Panc1 (cell line): ENCODE measurements at regions not wholly inside any gene's neighbourhood (a gene's known extent, or its start where the extent isn't known, plus 50 kb on each side); places are given as distances from the start of the nearest gene placed in this dataset.

ENCODE experiments used
- ATAC-seq: fragments of 200-7000 bp; cut with Tn5 transposase; 2 replicates; pipeline ENCODE4 v1.9.1; 2020; ENCODE audit warnings: mild to moderate bottlenecking, moderate library complexity
- BruUV-seq: library from RNA; stranded (reverse); fragments of 400-500 nt; replicated peaks from 2 replicates; lab custom pipeline; 2021; lab: Mats Ljungman, UMichigan
- CTCF ChIA-PET: fragments of 300-600 bp; sonication (Branson Sonifier 250); formaldehyde crosslinking; loops from one replicate; lab custom pipeline; 2022; ENCODE audit warnings: antibody characterized with exemption; lab: Charles Lee
- POLR2A ChIA-PET: fragments of 300-600 bp; sonication (Branson Sonifier 250); formaldehyde crosslinking; loops from one replicate; lab custom pipeline; 2022; ENCODE audit warnings: antibody characterized with exemption; lab: Charles Lee
- DNase-seq: peaks from one replicate; pipeline ENCODE4 v3.0.0-alpha.2; 2010; ENCODE audit warnings: low read depth, low spot score
- H3K27ac ChIP-seq: 2 replicates; pipeline ENCODE4 v1.5.1; 2011; ENCODE audit warnings: mild to moderate bottlenecking, low read length, inconsistent platforms
- H3K27me3 ChIP-seq: fragments of 200-500 bp; sonication (Bioruptor generic); 2 replicates; pipeline ENCODE4 v1.6.0; 2014; ENCODE audit warnings: low read length, inconsistent platforms; ENCODE audit not compliant: control insufficient read depth, insufficient read depth
- H3K36me3 ChIP-seq: fragments of 200-500 bp; sonication (Bioruptor generic); 2 replicates; pipeline ENCODE4 v1.5.1; 2014; ENCODE audit warnings: inconsistent platforms, mild to moderate bottlenecking, low read length, moderate library complexity; ENCODE audit not compliant: control insufficient read depth, insufficient read depth
- H3K4me1 ChIP-seq: 2 replicates; pipeline ENCODE4 v1.5.1; 2011; ENCODE audit warnings: inconsistent platforms, mild to moderate bottlenecking, low read length, moderate library complexity; ENCODE audit not compliant: control insufficient read depth, insufficient read depth
- H3K4me3 ChIP-seq, 2 experiments: 2 replicates each; pipeline ENCODE4 v1.5.1; 2011 to 2012; ENCODE audit warnings: low read depth in 2 of 2, low read length in 2 of 2, mild to moderate bottlenecking in 2 of 2, inconsistent platforms in 1 of 2, moderate library complexity in 1 of 2
- H3K9me3 ChIP-seq: fragments of 200-500 bp; sonication (Bioruptor generic); 2 replicates; pipeline ENCODE4 v1.5.1; 2014; ENCODE audit warnings: low read depth, mild to moderate bottlenecking, inconsistent platforms, low read length, moderate library complexity; ENCODE audit not compliant: control insufficient read depth, insufficient read depth
- CTCF ChIP-seq: fragments of 450-650 bp; IDR thresholded peaks from 2 replicates; pipeline ENCODE4 v1.5.1; 2017; ENCODE audit warnings: mild to moderate bottlenecking
- POLR2AphosphoS5 ChIP-seq: IDR thresholded peaks from 2 replicates; pipeline ENCODE4 v1.6.1; 2012; ENCODE audit warnings: mild to moderate bottlenecking, low read depth, low read length, moderate library complexity
- in situ Hi-C: cut with HindIII; loops from 2 replicates; pipeline ENCODE4 v1.10.0; 2016; ENCODE audit warnings: low sequenced_read_pairs, low pct_unique_long_range_greater_than_20kb
- intact Hi-C: fragments of 100-400 bp; cut with micrococcal nuclease; formaldehyde crosslinking; loops from one replicate; pipeline ENCODE4 v1.10.0; 2022; ENCODE audit not compliant: unreplicated experiment
- TF ChIP-seq, protein P1 (sequence below), 2 experiments: IDR thresholded peaks; 2 replicates each; pipeline ENCODE4 v1.6.1; 2011 to 2012; ENCODE audit warnings: low read depth in 2 of 2, control low read depth in 1 of 2, low read length in 1 of 2, mild to moderate bottlenecking in 1 of 2, moderate library complexity in 1 of 2; ENCODE audit not compliant: insufficient read depth in 1 of 2

DNA sequence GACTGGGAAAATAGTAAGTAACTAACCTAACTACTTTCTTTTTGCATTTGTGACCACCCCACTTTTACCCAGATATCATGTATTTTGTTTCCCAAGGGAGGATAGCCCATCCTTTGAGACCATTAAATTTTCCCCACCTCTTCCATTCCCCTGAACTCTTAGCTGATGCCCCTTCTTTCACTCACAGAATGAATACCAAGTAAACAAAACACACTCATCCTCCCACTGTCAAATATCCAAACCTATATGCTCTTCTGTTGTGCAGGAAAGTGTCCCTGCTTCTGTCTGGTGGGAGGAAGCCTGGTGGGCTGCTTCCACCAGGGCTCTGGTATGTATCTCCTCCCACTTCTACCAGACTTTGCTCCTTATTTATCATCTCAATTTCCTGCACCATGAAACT is 64.6 kb upstream of the PARD3B start:
- DNase-seq (no peak), ATAC-seq (no peak)
- intact Hi-C loops (no loop called here), in situ Hi-C loops (no loop called here)
- no peak overlapping the region for H3K27ac ChIP-seq
- H3K27me3 ChIP-seq, result no peaks in the 10 kb centered on the region
- H3K4me3 ChIP-seq, result no peak overlapping the region
- no peaks in the 10 kb centered on the region; the same call in 1 of the 2 replicates for H3K36me3 ChIP-seq
- no peaks in the 10 kb centered on the region for H3K4me1 ChIP-seq
- no peak for TF ChIP-seq CTCF
- no peak for TF ChIP-seq POLR2AphosphoS5
- ChIA-PET POLR2A (no interaction called here), CTCF (no interaction called here)
- H3K9me3 ChIP-seq, result no peaks in the 10 kb centered on the region
- BruUV-seq, result no TSS peak

DNA sequence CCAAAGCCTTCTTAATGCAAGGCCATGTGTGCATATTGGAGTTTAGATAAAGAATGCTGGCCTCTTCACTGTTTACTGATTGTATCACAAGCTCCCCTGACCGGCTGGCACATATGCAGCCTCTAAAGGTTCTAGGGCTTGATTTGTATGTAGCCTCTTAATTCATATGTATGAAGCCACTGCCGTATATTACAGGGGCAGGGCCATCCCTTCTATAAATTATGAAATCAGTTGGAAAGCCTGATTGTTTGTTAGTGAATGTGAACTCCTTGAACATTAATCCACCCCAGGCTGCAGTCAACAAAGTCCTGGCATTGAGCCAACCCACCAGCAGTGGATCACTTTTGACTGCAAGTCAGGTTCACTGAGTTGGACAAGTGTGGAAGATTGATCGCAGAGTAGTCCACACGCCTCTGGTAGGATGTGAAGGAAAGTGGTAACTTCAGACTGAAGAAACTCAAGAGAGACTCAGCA is 61.6 kb upstream of the PARD3B start:
- ATAC-seq, result no peak

More for the DNA sequence above, 61.6 kb upstream of the PARD3B start:
- Histone ChIP-seq H3K27ac (no peak overlapping the region), H3K27me3 (no peaks in the 10 kb centered on the region), H3K4me3 (no peak overlapping the region), H3K9me3 (no peaks in the 10 kb centered on the region), H3K4me1 (no peaks in the 10 kb centered on the region), H3K36me3 (no peaks in the 10 kb centered on the region)
- ChIA-PET CTCF (no interaction called here), POLR2A (no interaction called here)
- no peak for DNase-seq
- in situ Hi-C loops, result no loop called here
- intact Hi-C loops, result no loop called here
- BruUV-seq, result no TSS peak
- TF ChIP-seq, protein P1, sequence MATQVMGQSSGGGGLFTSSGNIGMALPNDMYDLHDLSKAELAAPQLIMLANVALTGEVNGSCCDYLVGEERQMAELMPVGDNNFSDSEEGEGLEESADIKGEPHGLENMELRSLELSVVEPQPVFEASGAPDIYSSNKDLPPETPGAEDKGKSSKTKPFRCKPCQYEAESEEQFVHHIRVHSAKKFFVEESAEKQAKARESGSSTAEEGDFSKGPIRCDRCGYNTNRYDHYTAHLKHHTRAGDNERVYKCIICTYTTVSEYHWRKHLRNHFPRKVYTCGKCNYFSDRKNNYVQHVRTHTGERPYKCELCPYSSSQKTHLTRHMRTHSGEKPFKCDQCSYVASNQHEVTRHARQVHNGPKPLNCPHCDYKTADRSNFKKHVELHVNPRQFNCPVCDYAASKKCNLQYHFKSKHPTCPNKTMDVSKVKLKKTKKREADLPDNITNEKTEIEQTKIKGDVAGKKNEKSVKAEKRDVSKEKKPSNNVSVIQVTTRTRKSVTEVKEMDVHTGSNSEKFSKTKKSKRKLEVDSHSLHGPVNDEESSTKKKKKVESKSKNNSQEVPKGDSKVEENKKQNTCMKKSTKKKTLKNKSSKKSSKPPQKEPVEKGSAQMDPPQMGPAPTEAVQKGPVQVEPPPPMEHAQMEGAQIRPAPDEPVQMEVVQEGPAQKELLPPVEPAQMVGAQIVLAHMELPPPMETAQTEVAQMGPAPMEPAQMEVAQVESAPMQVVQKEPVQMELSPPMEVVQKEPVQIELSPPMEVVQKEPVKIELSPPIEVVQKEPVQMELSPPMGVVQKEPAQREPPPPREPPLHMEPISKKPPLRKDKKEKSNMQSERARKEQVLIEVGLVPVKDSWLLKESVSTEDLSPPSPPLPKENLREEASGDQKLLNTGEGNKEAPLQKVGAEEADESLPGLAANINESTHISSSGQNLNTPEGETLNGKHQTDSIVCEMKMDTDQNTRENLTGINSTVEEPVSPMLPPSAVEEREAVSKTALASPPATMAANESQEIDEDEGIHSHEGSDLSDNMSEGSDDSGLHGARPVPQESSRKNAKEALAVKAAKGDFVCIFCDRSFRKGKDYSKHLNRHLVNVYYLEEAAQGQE (IDR thresholded peaks at IDR 0.05; ENCODE audit: insufficient read depth in 1 of 2, low read depth in 2 of 2, low read length in 1 of 2), result no peak
- no peak for TF ChIP-seq CTCF
